Gastrocnemius medialis (tissue), 4 donors: ENCODE measurements at regions not wholly inside any gene's neighbourhood (a gene's known extent, or its start where the extent isn't known, plus 50 kb on each side); places are given as distances from the start of the nearest gene placed in this dataset.
A peak's percentile ranks its signal among the peaks of the same experiment; 100 is the strongest.

ENCODE experiments used
- ATAC-seq, 2 donors: fragments of 150-250 bp; one replicate each; pipeline ENCODE4 v1.9.1; 2016
- DNase-seq, 2 donors: peaks; one replicate each; pipeline ENCODE4 v3.0.0-alpha.2; 2019
- H3K27ac ChIP-seq, 4 donors: fragments of 200-600 bp; sonication (generic); 1 replicate in 1 of 4; 2 replicates in 3 of 4; pipeline ENCODE4 v1.5.1; 2016 to 2018; ENCODE audit warnings: mild to moderate bottlenecking in 2 of 4, moderate library complexity in 1 of 4
- H3K27me3 ChIP-seq, 3 donors: fragments of 200-600 bp; sonication (generic) in 2 of 3; 1 replicate in 1 of 3; 2 replicates in 2 of 3; pipeline versions ENCODE4 v1.5.1 to v1.6.0; 2016 to 2019; ENCODE audit warnings: mild to moderate bottlenecking in 1 of 3, moderate library complexity in 1 of 3
- H3K36me3 ChIP-seq, 2 donors: fragments of 200-600 bp; sonication (generic) in 1 of 2; one replicate each; pipeline ENCODE4 v1.5.1; 2017 to 2018
- H3K4me1 ChIP-seq, 2 donors: fragments of 200-600 bp; sonication (generic) in 1 of 2; one replicate each; pipeline ENCODE4 v1.5.1; 2016 to 2017; ENCODE audit warnings: mild to moderate bottlenecking in 2 of 2
- H3K4me3 ChIP-seq, 4 donors: fragments of 200-600 bp; sonication (generic) in 3 of 4; 1 replicate in 1 of 4; 2 replicates in 3 of 4; pipeline ENCODE4 v1.5.1; 2016 to 2019; ENCODE audit warnings: mild to moderate bottlenecking in 2 of 4
- H3K9me3 ChIP-seq, 3 donors: fragments of 200-600 bp; sonication (generic) in 2 of 3; 1 replicate in 1 of 3; 2 replicates in 2 of 3; pipeline ENCODE4 v1.5.1; 2016 to 2019
- POLR2A ChIP-seq, 2 donors: fragments of 450-650 bp; IDR thresholded peaks; one replicate each; pipeline ENCODE4 v1.6.1; 2017; ENCODE audit warnings: antibody characterized with exemption in 2 of 2, mild to moderate bottlenecking in 2 of 2, moderate library complexity in 2 of 2
- in situ Hi-C, 4 donors: fragments of 200-750 bp; cut with MboI; loops; one replicate each; pipeline versions ENCODE4 v1.15.0 to v1.8.0; 2017; ENCODE audit warnings: low sequenced_read_pairs in 4 of 4
- intact Hi-C: fragments of 100-400 bp; cut with DNase I; formaldehyde crosslinking; loops from one replicate; pipeline ENCODE4 v1.15.1; 2023; ENCODE audit warnings: low total_unique reads
- TF ChIP-seq, protein P1 (sequence below), 5 experiments: fragments of 450-650 bp in 3 of 5; fragments of 200-600 bp in 2 of 5; sonication (generic) in 2 of 5; IDR thresholded peaks in 4 of 5; conservative IDR thresholded peaks in 1 of 5; 1 replicate in 4 of 5; 2 replicates in 1 of 5; pipeline ENCODE4 v1.5.1; 2016 to 2019; ENCODE audit warnings: antibody characterized with exemption in 5 of 5, mild to moderate bottlenecking in 3 of 5, moderate library complexity in 3 of 5

GRCh38 chr4:177116161-177116560 is 193.5 kb upstream of the NEIL3 start:
- ATAC-seq (no peak), DNase-seq (no peak)
- no peak overlapping the region for H3K27ac ChIP-seq
- TF ChIP-seq, protein P1, sequence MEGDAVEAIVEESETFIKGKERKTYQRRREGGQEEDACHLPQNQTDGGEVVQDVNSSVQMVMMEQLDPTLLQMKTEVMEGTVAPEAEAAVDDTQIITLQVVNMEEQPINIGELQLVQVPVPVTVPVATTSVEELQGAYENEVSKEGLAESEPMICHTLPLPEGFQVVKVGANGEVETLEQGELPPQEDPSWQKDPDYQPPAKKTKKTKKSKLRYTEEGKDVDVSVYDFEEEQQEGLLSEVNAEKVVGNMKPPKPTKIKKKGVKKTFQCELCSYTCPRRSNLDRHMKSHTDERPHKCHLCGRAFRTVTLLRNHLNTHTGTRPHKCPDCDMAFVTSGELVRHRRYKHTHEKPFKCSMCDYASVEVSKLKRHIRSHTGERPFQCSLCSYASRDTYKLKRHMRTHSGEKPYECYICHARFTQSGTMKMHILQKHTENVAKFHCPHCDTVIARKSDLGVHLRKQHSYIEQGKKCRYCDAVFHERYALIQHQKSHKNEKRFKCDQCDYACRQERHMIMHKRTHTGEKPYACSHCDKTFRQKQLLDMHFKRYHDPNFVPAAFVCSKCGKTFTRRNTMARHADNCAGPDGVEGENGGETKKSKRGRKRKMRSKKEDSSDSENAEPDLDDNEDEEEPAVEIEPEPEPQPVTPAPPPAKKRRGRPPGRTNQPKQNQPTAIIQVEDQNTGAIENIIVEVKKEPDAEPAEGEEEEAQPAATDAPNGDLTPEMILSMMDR (IDR thresholded peaks at IDR 0.05 in 4 of 5, conservative IDR thresholded peaks at IDR 0.05 in 1 of 5), result no peak
- no peak for TF ChIP-seq POLR2A (IDR thresholded peaks at IDR 0.05)
- no peaks in the 10 kb centered on the region for H3K4me1 ChIP-seq
- H3K27me3 ChIP-seq, result no peaks in the 10 kb centered on the region
- H3K4me3 ChIP-seq, result no peak overlapping the region
- H3K9me3 ChIP-seq, result no peaks in the 10 kb centered on the region
- intact Hi-C loops (no loop called here), in situ Hi-C loops (no loop called here)
- H3K36me3 ChIP-seq, result no peaks in the 10 kb centered on the region

DNA sequence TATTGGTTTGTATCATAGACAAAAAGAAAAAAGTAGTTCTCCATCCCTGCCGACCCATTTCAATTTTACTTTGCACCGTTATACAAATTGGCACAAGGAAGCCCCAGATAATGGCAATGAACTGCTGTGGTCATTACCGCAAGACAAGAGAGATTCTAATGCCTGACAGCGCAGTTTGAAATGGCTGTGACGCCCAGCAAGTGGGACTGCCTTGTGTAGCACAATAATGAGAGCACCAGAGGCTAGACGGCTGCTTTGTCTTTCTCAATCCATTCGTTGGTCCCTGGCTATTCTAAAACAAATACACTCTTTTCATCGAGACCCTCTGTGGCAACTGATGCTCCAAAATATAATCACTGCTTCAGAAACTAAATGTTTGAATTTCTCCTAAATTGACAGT is 192.4 kb upstream of the NEIL3 start:
- no peaks in the 10 kb centered on the region for H3K36me3 ChIP-seq
- no peaks in the 10 kb centered on the region for H3K4me1 ChIP-seq
- intact Hi-C loops (no loop called here), in situ Hi-C loops (no loop called here)
- H3K27ac ChIP-seq, result no peak overlapping the region
- no peaks in the 10 kb centered on the region for H3K27me3 ChIP-seq
- no peak for TF ChIP-seq POLR2A (IDR thresholded peaks at IDR 0.05)
- TF ChIP-seq, protein P1 (IDR thresholded peaks at IDR 0.05 in 4 of 5, conservative IDR thresholded peaks at IDR 0.05 in 1 of 5), result no peak
- no peak for ATAC-seq
- no peak overlapping the region for H3K4me3 ChIP-seq
- no peak for DNase-seq
- H3K9me3 ChIP-seq, result no peaks in the 10 kb centered on the region

DNA sequence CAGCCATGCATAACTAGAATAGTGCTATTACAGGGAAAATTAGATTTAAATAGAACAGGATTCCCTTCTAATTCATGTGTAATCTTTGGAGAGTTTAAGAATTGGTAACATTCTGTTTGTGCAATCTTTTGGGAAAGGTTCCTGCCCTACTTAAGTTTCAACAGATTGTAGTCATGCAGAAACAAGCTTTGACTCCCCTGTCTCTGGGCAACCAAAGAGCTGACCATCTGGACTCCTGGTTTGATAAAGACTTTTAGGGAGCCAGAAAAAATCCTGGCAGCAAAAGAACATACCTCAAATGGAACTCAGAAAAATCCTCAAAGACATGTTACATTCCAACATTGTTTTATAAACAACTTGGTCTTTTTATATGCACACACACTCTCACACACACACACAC is 191.1 kb upstream of the NEIL3 start:
- Histone ChIP-seq H3K27me3 (no peaks in the 10 kb centered on the region), H3K36me3 (no peaks in the 10 kb centered on the region), H3K9me3 (no peaks in the 10 kb centered on the region), H3K27ac (no peak overlapping the region), H3K4me1 (no peaks in the 10 kb centered on the region), H3K4me3 (no peak overlapping the region)
- in situ Hi-C loops (no loop called here), intact Hi-C loops (no loop called here)
- peak; percentile 77 to 84 for ATAC-seq
- peak; percentile 27 to 51 for DNase-seq
- TF ChIP-seq, protein P1 (IDR thresholded peaks at IDR 0.05 in 4 of 5, conservative IDR thresholded peaks at IDR 0.05 in 1 of 5), result no peak
- TF ChIP-seq POLR2A (IDR thresholded peaks at IDR 0.05), result no peak

- H3K27me3 ChIP-seq, result no peaks in the 10 kb centered on the region
- no peak overlapping the region for H3K4me3 ChIP-seq
- intact Hi-C loops (no loop called here), in situ Hi-C loops (no loop called here)
- peak in 1 of 2 donors; percentile 42 for ATAC-seq
- no peak for TF ChIP-seq POLR2A (IDR thresholded peaks at IDR 0.05)
- TF ChIP-seq, protein P1 (IDR thresholded peaks at IDR 0.05 in 4 of 5, conservative IDR thresholded peaks at IDR 0.05 in 1 of 5), result no peak
- H3K4me1 ChIP-seq, result no peaks in the 10 kb centered on the region
- H3K36me3 ChIP-seq, result no peaks in the 10 kb centered on the region
- DNase-seq, result no peak
- no peaks in the 10 kb centered on the region for H3K9me3 ChIP-seq
- no peak overlapping the region for H3K27ac ChIP-seq
These were observed 190.6 kb upstream of the NEIL3 start for GRCh38 chr4:177119021-177119471.

- Histone ChIP-seq H3K27ac (no peak overlapping the region), H3K4me1 (no peaks in the 10 kb centered on the region), H3K4me3 (no peak overlapping the region), H3K27me3 (no peaks in the 10 kb centered on the region), H3K9me3 (no peaks in the 10 kb centered on the region), H3K36me3 (no peaks in the 10 kb centered on the region)
- DNase-seq, result peak in 1 of 2 donors; percentile 19
- peak; percentile 61 to 67 for ATAC-seq
- in situ Hi-C loops, result no loop called here
- no peak for TF ChIP-seq POLR2A (IDR thresholded peaks at IDR 0.05)
- TF ChIP-seq, protein P1 (IDR thresholded peaks at IDR 0.05 in 4 of 5, conservative IDR thresholded peaks at IDR 0.05 in 1 of 5), result no peak
- intact Hi-C loops, result no loop called here
These were observed 190.0 kb upstream of the NEIL3 start for GRCh38 chr4:177119691-177120090.
